ENCODE measurements at regions not wholly inside any gene's neighbourhood (a gene's known extent, or its start where the extent isn't known, plus 50 kb on each side); places are given as distances from the start of the nearest gene placed in this dataset.
"Not testable (repeated sequence)": the region's sequence is repeated elsewhere in the genome, so short reads cannot be mapped to it uniquely, and the experiment has no call there.

DNA sequence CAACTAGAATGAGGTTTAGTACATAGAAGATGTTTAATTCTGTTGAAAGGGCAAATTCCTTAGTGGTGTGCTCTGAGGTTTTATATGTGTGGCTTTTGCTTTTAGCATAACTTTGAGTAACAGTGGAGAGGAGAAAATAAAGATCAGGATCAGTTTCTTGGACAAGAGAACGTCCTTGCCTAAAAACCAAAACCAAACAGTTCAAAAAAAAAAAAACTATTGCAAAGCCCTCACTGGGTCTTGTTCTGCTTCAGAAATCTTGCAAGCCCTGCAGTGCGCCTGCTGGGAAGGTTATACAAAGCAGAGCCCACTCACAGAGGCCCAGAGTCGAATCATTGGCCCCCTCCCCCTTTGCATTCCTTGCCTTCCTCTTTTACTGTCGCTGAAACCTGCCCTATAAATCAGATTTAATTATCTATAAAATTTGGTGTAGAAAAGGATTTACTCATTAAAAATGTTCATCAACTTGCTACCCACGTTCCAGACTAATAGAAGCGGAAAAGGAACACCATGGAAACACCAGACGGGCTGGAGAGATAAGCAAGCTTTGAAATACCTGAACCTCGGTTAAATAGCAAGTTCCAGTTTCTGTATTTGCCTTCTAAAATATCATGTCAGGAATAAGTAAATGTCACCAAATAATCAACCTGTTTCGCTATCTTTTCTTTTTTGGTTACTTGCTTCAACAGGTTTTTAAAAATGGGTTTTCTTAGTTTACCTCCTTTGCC lies 201.6 kb upstream of the PTBP2 start:
- DNase-seq (ENCODE audit: extremely low read depth in 1 of 2, low read depth in 1 of 2), result no peak

DNA sequence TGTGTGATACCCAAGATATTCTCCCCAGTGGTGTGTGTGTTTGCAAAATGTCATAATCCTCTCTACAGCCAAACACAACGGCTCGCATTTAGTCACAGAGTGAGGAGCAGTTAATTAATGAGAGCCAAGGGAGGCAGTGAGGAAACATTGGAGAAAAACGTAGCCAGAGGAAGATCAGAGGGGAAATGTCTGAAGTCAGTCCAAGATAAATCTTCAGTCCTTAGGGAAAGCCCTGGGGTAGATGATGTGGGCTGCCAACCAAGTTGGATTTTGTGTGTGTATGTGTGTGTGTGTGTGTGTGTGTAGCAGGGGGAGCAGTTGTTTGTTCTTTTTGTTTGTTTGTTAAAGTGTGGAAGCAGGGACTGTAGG lies 201.0 kb upstream of the PTBP2 start:
- DNase-seq (ENCODE audit: extremely low read depth in 1 of 2, low read depth in 1 of 2), result no peak

- DNase-seq (ENCODE audit: extremely low read depth in 1 of 2, low read depth in 1 of 2), result no peak
Measured at GRCh38 chr1:96521010-96521409, 200.6 kb upstream of the PTBP2 start.

DNA sequence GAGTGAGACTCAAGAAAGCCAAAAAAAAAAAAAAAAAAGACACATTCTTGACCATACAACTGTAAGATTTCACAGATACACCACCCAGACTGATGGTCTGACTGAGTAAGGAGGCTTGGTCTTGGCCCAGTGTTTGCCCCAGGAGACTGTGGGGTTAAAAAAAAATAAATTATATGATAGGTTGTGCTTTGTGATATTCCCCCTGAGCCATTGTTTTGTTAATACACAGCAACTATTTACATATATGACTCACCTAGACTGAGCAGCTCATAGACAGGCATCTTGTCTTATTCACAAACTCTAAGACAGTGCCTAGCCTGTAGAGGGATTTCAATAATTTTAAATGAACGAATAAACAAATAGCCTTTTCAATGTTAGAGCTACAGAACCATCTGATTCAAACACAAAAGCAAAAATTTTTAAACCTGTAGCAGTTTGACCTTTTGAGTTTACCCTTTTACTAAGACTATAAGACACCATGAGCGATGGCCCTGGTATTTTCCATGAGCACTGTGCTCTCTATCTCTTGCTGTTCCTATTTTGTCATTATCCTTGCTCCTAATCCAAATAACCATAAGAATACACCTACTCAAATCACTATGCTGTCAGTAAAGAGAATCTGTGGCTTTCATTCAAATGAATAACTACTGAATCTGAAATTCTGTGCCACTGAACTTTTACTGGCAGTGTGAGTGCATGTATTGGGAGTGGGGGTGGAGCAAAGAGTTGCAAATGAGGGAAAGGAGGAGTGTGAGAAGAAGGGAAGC lies 199.4 kb upstream of the PTBP2 start:
- DNase-seq (ENCODE audit: extremely low read depth in 1 of 2, low read depth in 1 of 2), result no peak

DNA sequence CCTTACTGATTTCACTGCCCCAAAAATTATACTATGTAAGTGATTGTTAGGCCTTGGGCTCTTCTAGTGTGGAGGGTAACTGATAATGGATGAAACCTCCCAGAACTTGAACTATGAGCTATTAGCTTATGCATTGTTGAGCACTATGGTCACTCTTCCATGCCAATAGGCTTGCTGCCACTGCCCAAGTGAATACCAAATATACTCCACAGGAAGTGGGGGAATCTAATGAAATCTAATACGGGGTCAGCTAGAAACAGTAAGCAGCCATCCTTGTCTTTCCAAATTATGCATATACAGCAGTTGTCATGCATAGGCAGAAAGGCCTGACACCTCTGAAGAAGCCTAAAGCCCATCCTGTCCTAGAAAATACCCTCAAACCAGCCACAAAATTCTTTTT lies 198.7 kb upstream of the PTBP2 start:
- DNase-seq (ENCODE audit: extremely low read depth in 1 of 2, low read depth in 1 of 2), result no peak

GRCh38 chr1:96524100-96524499 lies 197.5 kb upstream of the PTBP2 start:
- DNase-seq (ENCODE audit: extremely low read depth in 1 of 2, low read depth in 1 of 2), result no peak

GRCh38 chr1:96525657-96526557 lies 195.7 kb upstream of the PTBP2 start:
- DNase-seq (ENCODE audit: extremely low read depth in 1 of 2, low read depth in 1 of 2), result no peak

- DNase-seq (ENCODE audit: extremely low read depth in 1 of 2, low read depth in 1 of 2), result not testable (repeated sequence)
Measured at GRCh38 chr1:96528672-96529071, 192.9 kb upstream of the PTBP2 start.

GRCh38 chr1:96533820-96534219 lies 187.8 kb upstream of the PTBP2 start:
- DNase-seq (ENCODE audit: extremely low read depth in 1 of 2, low read depth in 1 of 2), result no peak

DNA sequence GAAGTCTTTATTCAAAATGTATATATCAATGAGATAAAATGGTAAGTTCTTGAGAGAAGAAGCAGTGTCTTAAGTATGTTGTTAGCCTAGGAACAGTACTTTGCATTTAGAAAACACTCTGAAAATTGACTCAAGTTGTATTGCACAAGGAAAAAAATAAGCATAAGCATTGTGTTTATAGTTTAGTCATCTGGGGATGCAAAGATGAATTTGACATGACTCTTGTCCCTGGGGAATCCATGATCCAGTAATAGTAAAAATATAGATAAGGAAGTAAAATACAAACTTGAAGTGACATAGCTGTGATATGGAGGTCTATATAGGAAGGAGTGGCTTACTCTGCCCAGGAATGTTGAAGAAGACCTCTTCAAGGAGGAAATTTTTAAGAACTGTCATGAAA lies 185.0 kb upstream of the PTBP2 start:
- no peak for DNase-seq (ENCODE audit: extremely low read depth in 1 of 2, low read depth in 1 of 2)

DNA sequence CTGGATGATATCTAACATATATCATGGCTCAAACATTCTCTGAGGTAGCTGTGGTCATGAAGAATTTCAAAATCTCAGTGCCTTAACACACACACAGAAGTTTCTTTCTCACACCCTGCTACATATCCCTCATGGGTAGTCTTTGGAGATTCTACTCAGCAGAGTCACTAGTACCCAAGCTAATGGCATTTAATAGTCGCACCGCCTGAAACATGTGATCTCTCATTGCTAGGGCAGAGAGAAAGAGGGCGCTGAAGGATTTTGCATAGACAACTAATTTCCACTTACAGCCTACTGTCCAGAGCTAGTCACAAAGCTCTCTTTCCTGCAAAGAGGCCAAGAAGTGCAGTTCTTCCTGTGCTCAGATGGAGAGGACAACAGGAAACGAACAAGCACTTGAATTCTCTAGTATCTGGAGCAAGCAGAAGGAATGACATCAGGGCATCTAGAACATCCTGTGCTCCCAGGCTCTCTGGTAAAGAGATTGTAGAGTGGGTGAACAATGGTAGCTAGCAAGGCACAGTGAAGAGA lies 183.4 kb upstream of the PTBP2 start:
- DNase-seq (ENCODE audit: extremely low read depth in 1 of 2, low read depth in 1 of 2), result no peak

DNA sequence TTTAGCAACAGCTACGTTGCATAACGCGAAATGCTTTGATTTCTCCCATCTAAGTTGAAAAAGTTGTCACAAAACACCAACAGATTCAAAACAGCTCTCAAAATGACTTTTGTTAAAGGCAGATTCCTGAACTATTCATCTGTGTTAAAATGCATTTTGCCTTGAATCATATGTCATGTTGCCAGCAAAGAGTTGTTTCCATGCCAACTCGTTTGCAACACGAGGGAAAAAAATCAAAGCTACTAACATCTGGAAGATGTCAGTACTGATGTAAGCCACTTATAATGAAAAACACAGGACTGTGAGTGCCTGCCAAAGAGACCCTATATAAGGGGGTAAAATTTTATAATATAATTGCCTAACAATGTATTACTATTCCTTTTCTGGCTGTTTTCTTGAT lies 182.7 kb upstream of the PTBP2 start:
- DNase-seq (ENCODE audit: extremely low read depth in 1 of 2, low read depth in 1 of 2), result no peak

- no peak for DNase-seq (ENCODE audit: extremely low read depth in 1 of 2, low read depth in 1 of 2)
Measured at GRCh38 chr1:96541491-96541890, 180.1 kb upstream of the PTBP2 start.

DNA sequence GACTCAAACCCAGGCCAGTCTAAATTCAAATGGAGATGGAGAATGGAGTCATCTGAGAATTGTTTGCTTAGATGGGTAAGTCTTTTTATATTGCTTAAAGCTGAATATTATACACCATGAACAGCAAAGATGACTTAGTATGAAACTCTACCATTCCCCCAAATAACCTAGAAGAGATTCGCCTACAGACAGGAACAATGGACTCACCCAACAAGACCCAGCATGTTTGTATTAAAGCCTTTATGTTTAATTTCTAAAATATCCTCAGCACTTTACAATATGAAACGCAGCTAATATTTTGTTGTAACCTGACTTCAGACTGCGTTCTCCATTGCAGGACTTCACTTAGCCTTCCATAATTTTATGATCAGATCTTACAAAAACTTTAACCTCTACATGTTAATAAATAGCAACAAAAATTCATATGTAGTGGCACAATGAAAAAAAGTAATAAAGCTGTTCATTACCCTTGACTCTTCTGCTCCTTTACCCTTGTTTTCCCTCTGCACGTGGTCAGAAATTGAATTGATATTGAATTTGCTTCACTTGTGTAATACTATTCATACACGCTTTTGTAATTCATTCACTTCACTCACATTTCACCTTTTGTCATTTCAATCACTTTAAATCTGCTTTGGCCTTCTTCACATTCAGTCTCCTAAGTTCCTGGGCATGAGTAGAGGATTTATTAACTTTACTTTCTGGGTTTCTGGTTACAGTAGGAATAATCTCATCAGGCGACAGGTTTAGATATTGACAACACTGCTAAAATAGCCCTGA lies 177.3 kb upstream of the PTBP2 start:
- DNase-seq (ENCODE audit: extremely low read depth in 1 of 2, low read depth in 1 of 2), result no peak

DNA sequence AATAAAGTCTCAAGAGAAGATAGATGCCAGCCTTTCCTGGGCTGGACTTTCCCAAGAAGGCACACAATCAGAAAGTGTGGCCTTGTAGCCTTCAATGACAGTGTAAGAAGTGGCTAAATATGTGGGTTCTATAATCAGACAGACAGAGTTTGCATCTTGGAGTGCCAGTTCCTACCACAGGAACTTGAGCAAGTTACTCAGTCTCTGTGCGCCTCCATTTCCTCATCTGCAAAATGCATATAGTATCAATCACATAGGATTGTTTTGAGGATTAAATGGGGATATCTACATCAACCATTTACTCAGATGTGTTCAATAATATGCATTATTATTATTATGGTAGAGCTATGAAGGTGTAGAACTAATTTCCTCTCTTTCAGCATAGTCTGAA lies 176.8 kb upstream of the PTBP2 start:
- no peak for DNase-seq (ENCODE audit: extremely low read depth in 1 of 2, low read depth in 1 of 2)

DNA sequence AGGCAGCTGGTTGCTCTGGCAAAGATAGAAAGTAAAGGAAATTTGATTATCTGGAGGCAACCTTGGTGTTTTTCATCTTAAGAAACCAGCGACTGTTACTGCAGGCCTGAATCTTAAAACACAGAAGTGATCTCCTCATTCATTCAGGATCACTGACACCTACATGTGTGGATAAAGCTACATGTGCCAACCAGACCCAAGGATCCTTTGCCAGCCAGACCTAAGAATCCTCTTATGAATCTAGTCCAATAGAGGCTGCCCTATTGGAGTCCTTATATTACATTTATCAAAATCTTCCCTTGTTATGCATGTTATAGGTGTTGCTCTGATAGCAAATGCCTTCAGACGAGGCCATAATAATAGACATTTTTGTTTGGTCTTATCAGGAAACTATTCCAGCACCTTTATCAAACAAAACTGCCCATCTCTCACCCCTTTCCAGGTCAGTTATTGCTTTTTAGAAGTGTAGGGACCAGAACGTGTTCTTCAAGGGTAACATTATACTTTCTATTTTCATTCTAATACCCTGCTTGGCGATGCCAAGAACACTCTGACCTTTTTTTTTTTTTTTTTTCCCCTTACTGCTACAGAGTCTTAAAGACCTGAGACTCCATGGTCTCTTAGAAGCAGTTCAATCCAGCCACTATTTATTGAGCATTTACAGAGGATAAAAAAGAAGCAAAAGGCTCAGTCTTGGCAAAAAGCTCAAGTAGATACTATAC lies 175.5 kb upstream of the PTBP2 start:
- no peak for DNase-seq (ENCODE audit: extremely low read depth in 1 of 2, low read depth in 1 of 2)

- DNase-seq (ENCODE audit: extremely low read depth in 1 of 2, low read depth in 1 of 2), result no peak
Measured at GRCh38 chr1:96550061-96550460, 171.5 kb upstream of the PTBP2 start.

DNA sequence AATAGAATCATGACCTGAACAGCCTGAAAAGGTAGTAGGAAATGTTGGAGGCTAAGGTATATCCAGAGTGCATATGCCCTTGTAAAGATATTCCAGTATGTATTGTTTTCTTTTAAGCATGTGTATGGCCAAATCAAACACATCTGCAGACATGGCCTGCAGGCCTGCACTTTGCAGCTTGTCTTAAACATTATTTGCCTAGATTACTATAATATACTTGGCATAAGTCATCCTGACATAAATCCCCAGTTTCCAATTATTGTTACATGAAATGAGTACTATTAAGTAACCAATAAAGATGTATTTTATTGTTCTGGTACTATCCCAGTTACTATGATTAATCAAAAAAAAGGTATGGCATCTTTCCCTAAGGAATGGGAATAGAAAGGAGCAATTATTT lies 169.1 kb upstream of the PTBP2 start:
- DNase-seq (ENCODE audit: extremely low read depth in 1 of 2, low read depth in 1 of 2), result no peak

DNA sequence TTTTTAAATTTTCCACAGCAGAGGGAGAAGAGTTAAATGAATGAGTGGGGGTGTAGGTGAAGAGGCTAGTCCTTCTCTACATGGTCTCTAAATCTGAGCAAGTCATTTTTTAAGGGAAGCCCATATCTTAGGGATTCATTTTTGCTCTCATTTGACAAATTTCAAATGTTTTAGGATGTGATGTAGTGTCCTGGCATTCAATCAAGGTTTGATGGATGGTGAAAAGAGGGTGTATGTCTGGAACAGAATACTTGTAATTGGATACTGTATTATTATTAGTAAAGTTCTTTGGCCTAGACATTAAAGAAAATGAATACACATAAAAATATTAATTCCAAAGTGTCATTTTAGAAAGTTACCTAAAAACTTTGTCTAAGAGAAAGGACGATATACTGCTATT lies 167.8 kb upstream of the PTBP2 start:
- no peak for DNase-seq (ENCODE audit: extremely low read depth in 1 of 2, low read depth in 1 of 2)

GRCh38 chr1:96554364-96554763 lies 167.2 kb upstream of the PTBP2 start:
- DNase-seq (ENCODE audit: extremely low read depth in 1 of 2, low read depth in 1 of 2), result no peak
